ENCODE measurements at regions not wholly inside any gene's neighbourhood (a gene's known extent, or its start where the extent isn't known, plus 50 kb on each side); places are given as distances from the start of the nearest gene placed in this dataset.
A peak's percentile ranks its signal among the peaks of the same experiment; 100 is the strongest.

GRCh38 chr12:88662093-88662492 is 81.8 kb upstream of the KITLG start:
- no peak for FAIRE-seq
- no peak for DNase-seq (ENCODE audit: low spot score)

- DNase-seq (ENCODE audit: low spot score) (peak; percentile 9), FAIRE-seq (no peak)
Observed at GRCh38 chr12:88658009-88658408, 77.7 kb upstream of the KITLG start.

GRCh38 chr12:88650715-88651114 is 70.4 kb upstream of the KITLG start:
- no peak for FAIRE-seq
- no peak for DNase-seq (ENCODE audit: low spot score)

- DNase-seq (ENCODE audit: low spot score) (no peak), FAIRE-seq (no peak)
Observed at GRCh38 chr12:88648625-88649024, 68.4 kb upstream of the KITLG start.

GRCh38 chr12:88646824-88647223 is 66.6 kb upstream of the KITLG start:
- FAIRE-seq: no peak

GRCh38 chr12:88645816-88646215 is 65.5 kb upstream of the KITLG start:
- DNase-seq (ENCODE audit: low spot score): no peak
- no peak for FAIRE-seq

More at GRCh38 chr12:88646824-88647223, 66.6 kb upstream of the KITLG start:
- DNase-seq (ENCODE audit: low spot score): no peak

GRCh38 chr12:88644946-88645702 is 64.9 kb upstream of the KITLG start:
- FAIRE-seq: no peak
- no peak for DNase-seq (ENCODE audit: low spot score)

- FAIRE-seq (no peak), DNase-seq (ENCODE audit: low spot score) (no peak)
Observed at GRCh38 chr12:88643685-88644084, 63.4 kb upstream of the KITLG start.

GRCh38 chr12:88642675-88643431 is 62.6 kb upstream of the KITLG start:
- FAIRE-seq: no peak
- DNase-seq (ENCODE audit: low spot score): no peak

- no peak for DNase-seq (ENCODE audit: low spot score)
- FAIRE-seq: no peak
Observed at GRCh38 chr12:88638966-88639760, 58.9 kb upstream of the KITLG start.

- FAIRE-seq: no peak
- no peak for DNase-seq (ENCODE audit: low spot score)
Observed at GRCh38 chr12:88638388-88638787, 58.1 kb upstream of the KITLG start.

- DNase-seq (ENCODE audit: low spot score) (no peak), FAIRE-seq (no peak)
Observed at GRCh38 chr12:88634008-88634407, 53.7 kb upstream of the KITLG start.

GRCh38 chr12:88633312-88633711 is 53.0 kb upstream of the KITLG start:
- FAIRE-seq (no peak), DNase-seq (ENCODE audit: low spot score) (no peak)

- DNase-seq (ENCODE audit: low spot score) (no peak), FAIRE-seq (no peak)
Observed at GRCh38 chr12:88630561-88630960, 50.3 kb upstream of the KITLG start.

Data from urothelium cell line (cell line).